ENCODE measurements at regions not wholly inside any gene's neighbourhood (a gene's known extent, or its start where the extent isn't known, plus 50 kb on each side); places are given as distances from the start of the nearest gene placed in this dataset.

GRCh38 chr2:208892203-208892602, 485.6 kb downstream of the PTH2R start:
- TF ChIP-seq CTCF (IDR thresholded peaks at IDR 0.05) = no peak
- TF ChIP-seq POLR2A (IDR thresholded peaks at IDR 0.05) = no peak

Measured in Peyer's patch (tissue), 4 donors.